B cell (primary cell): ENCODE measurements at regions not wholly inside any gene's neighbourhood (a gene's known extent, or its start where the extent isn't known, plus 50 kb on each side); places are given as distances from the start of the nearest gene placed in this dataset.

Experiments used
- ATAC-seq: fragments of 200-7000 bp; cut with Tn5 transposase; one replicate; pipeline ENCODE4 v1.10.0; 2021; ENCODE audit warnings: low read depth, mild to moderate bottlenecking, moderate number of reproducible peaks, moderate library complexity
- CTCF ChIA-PET: fragments of 350-600 bp; sonication (Branson Sonifier 250); formaldehyde crosslinking; loops from one replicate; lab custom pipeline; 2021; ENCODE audit warnings: antibody characterized with exemption, inconsistent platforms; lab: Charles Lee
- POLR2A ChIA-PET: fragments of 350-600 bp; sonication (Branson Sonifier 250); formaldehyde crosslinking; loops from one replicate; lab custom pipeline; 2021; ENCODE audit warnings: antibody characterized with exemption; lab: Charles Lee
- DNase-seq: peaks from one replicate; pipeline ENCODE4 v3.0.0; 2013
- H2AFZ ChIP-seq: 2 replicates; pipeline ENCODE4 v1.6.1; 2012; ENCODE audit warnings: mild to moderate bottlenecking, low read depth, low read length; ENCODE audit not compliant: insufficient read depth, poor library complexity, severe bottlenecking
- H3K27ac ChIP-seq, 2 donors: 1 replicate in 1 of 2; 2 replicates in 1 of 2; pipeline ENCODE4 v1.5.1; 2012 to 2013; ENCODE audit warnings: low read length in 2 of 2, mild to moderate bottlenecking in 2 of 2, moderate library complexity in 1 of 2
- H3K27me3 ChIP-seq, 4 experiments: fragments of 200-600 bp in 1 of 4; sonication (generic) in 1 of 4; replicated peaks in 1 of 4; 1 replicate in 2 of 4; 2 replicates in 2 of 4; pipeline versions ENCODE4 v1.6.1 to v1.7.0; 2013 to 2016; ENCODE audit warnings: low read length in 3 of 4, mild to moderate bottlenecking in 2 of 4, mixed read lengths in 1 of 4, moderate library complexity in 1 of 4; ENCODE audit not compliant: insufficient read depth in 4 of 4, control insufficient read depth in 3 of 4; ENCODE audit errors: control extremely low read depth in 1 of 4
- H3K36me3 ChIP-seq, 2 experiments: replicated peaks in 1 of 2; 1 replicate in 1 of 2; 2 replicates in 1 of 2; pipeline versions ENCODE4 v1.6.1 to v1.7.1; 2013; ENCODE audit warnings: low read length in 1 of 2; ENCODE audit not compliant: insufficient read depth in 2 of 2, control insufficient read depth in 1 of 2; ENCODE audit errors: control extremely low read depth in 1 of 2, extremely low read depth in 1 of 2
- H3K4me1 ChIP-seq, 2 donors: fragments of 200-600 bp in 1 of 2; sonication (generic) in 1 of 2; 1 replicate in 1 of 2; 2 replicates in 1 of 2; pipeline versions ENCODE4 v1.5.1 to v1.6.1; 2013 to 2017; ENCODE audit warnings: low read length in 2 of 2; ENCODE audit not compliant: control insufficient read depth in 2 of 2, insufficient read depth in 2 of 2
- H3K4me2 ChIP-seq: replicated peaks from 2 replicates; pipeline ENCODE3; 2012; ENCODE audit warnings: mild to moderate bottlenecking, low read depth, low read length; ENCODE audit not compliant: poor library complexity, severe bottlenecking
- H3K4me3 ChIP-seq, 5 experiments: fragments of 200-600 bp in 1 of 5; sonication (generic) in 1 of 5; 1 replicate in 3 of 5; 2 replicates in 2 of 5; pipeline versions ENCODE4 v1.5.1 to v1.7.0; 2011 to 2016; ENCODE audit warnings: low read length in 4 of 5, mild to moderate bottlenecking in 4 of 5, low read depth in 2 of 5, control low read depth in 1 of 5, moderate library complexity in 1 of 5; ENCODE audit not compliant: insufficient read depth in 1 of 5; ENCODE audit errors: control extremely low read depth in 1 of 5, extremely low read depth in 1 of 5
- H3K79me2 ChIP-seq: fragments of 200-600 bp; sonication (generic); one replicate; pipeline ENCODE4 v1.6.0; 2016; ENCODE audit warnings: low read length; ENCODE audit not compliant: control insufficient read depth, insufficient read depth
- H3K9ac ChIP-seq: fragments of 200-600 bp; sonication (generic); 2 replicates; pipeline ENCODE4 v1.6.1; 2017; ENCODE audit warnings: mild to moderate bottlenecking, low read length, moderate library complexity
- H3K9me3 ChIP-seq, 3 donors: one replicate each; pipeline versions ENCODE4 v1.6.1 to v1.7.1; 2013; ENCODE audit warnings: low read length in 2 of 3; ENCODE audit not compliant: control insufficient read depth in 2 of 3, insufficient read depth in 1 of 3; ENCODE audit errors: control extremely low read depth in 1 of 3
- H4K20me1 ChIP-seq: 2 replicates; pipeline ENCODE4 v1.6.0; 2012; ENCODE audit warnings: mild to moderate bottlenecking, low read length; ENCODE audit not compliant: insufficient read depth, control insufficient read depth, poor library complexity, severe bottlenecking
- H3K27ac Mint-ChIP-seq: one replicate; pipeline ENCODE4 v1.8.0; 2021; ENCODE audit warnings: mixed read lengths
- H3K27me3 Mint-ChIP-seq: one replicate; pipeline ENCODE4 v1.8.0; 2021; ENCODE audit warnings: mixed read lengths
- H3K4me1 Mint-ChIP-seq: one replicate; pipeline ENCODE4 v1.8.0; 2021; ENCODE audit warnings: mixed read lengths
- H3K4me3 Mint-ChIP-seq: one replicate; pipeline ENCODE4 v1.8.0; 2021; ENCODE audit warnings: mixed read lengths
- H3K9me3 Mint-ChIP-seq: one replicate; pipeline ENCODE4 v1.8.0; 2022; ENCODE audit warnings: mixed read lengths; ENCODE audit not compliant: insufficient read depth
- EZH2 ChIP-seq: IDR thresholded peaks from 2 replicates; pipeline ENCODE4 v1.6.1; 2012; ENCODE audit warnings: borderline replicate concordance, low read depth, mild to moderate bottlenecking, moderate library complexity, low read length; ENCODE audit not compliant: insufficient read depth, poor library complexity, severe bottlenecking
- WGBS: methylation state at CpG from one replicate; pipeline ENCODE4 v1.1.5; 2013; ENCODE audit warnings: missing lambda C conversion rate; ENCODE audit not compliant: insufficient coverage; 5-methylcytosine and 5-hydroxymethylcytosine counted together
- intact Hi-C: fragments of 100-400 bp; cut with micrococcal nuclease; formaldehyde crosslinking; loops from one replicate; pipeline ENCODE4 v1.10.0; 2022
- TF ChIP-seq, protein P1 (sequence below): fragments of 200-600 bp; IDR thresholded peaks from one replicate; pipeline ENCODE4 v1.8.0; 2022; ENCODE audit warnings: antibody characterized with exemption, mild to moderate bottlenecking

DNA sequence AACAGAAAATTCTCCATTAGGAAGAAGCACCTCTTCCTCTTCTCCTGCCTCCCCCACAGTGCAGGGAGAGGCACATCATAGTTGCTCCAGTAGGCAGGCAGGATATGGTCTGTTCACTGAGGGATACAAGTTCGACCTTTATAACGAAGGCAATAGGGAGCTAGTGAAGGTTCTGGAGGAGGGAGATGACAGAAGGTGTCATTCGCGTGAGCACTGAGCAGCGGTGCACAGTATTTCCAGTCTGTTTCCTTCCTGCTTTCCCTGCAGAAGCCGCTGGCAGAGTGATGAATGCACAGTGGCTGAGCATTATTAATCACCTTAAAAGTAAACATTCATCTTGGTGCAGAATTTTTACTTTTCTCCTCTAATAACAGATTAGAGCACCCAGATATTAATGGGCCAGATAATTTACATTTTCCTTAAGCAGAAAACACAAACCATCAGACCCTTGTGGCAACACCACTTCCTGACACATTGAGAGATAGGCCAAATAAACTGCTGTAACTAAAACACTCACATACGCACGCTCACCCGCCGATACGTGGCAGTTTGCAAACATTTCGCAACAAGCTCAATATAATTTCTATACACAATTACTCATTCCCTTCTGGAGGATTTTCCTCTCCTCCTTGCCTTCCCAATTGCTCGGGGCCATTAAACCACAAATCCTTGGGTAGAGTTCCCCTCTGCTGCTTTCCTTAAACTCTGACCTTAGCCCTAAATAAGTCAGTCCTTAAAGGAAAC is 69.5 kb downstream of the AIPL1 start:
- no peaks in the 10 kb centered on the region for H3K36me3 ChIP-seq
- TF ChIP-seq, protein P1, sequence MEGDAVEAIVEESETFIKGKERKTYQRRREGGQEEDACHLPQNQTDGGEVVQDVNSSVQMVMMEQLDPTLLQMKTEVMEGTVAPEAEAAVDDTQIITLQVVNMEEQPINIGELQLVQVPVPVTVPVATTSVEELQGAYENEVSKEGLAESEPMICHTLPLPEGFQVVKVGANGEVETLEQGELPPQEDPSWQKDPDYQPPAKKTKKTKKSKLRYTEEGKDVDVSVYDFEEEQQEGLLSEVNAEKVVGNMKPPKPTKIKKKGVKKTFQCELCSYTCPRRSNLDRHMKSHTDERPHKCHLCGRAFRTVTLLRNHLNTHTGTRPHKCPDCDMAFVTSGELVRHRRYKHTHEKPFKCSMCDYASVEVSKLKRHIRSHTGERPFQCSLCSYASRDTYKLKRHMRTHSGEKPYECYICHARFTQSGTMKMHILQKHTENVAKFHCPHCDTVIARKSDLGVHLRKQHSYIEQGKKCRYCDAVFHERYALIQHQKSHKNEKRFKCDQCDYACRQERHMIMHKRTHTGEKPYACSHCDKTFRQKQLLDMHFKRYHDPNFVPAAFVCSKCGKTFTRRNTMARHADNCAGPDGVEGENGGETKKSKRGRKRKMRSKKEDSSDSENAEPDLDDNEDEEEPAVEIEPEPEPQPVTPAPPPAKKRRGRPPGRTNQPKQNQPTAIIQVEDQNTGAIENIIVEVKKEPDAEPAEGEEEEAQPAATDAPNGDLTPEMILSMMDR: no peak
- no peak for TF ChIP-seq EZH2
- DNase-seq (no peak), ATAC-seq (no peak)
- no peak overlapping the region for H2AFZ ChIP-seq
- H3K4me1 ChIP-seq: no peaks in the 10 kb centered on the region
- peaks cover 0 to 20% (median 10%) of the 10 kb centered on the region in 4 experiments for H3K27me3 ChIP-seq
- no peak overlapping the region for H3K9ac ChIP-seq
- H3K4me1 Mint-ChIP-seq: no peaks in the 10 kb centered on the region
- peaks cover 46% of the 10 kb centered on the region for H3K27me3 Mint-ChIP-seq
- H3K27ac Mint-ChIP-seq: no peak overlapping the region
- H3K4me3 ChIP-seq: no peak overlapping the region
- H3K9me3 ChIP-seq: no peaks in the 10 kb centered on the region
- no peak overlapping the region for H3K27ac ChIP-seq
- intact Hi-C loops: no loop called here
- ChIA-PET POLR2A (no interaction called here), CTCF (no interaction called here)
- no peak overlapping the region for H3K4me2 ChIP-seq
- no peaks in the 10 kb centered on the region for H3K9me3 Mint-ChIP-seq
- no peak overlapping the region for H3K4me3 Mint-ChIP-seq
- 38% methylated on average over 13 of the region's 13 CpGs for WGBS
- H3K79me2 ChIP-seq: no peaks in the 10 kb centered on the region
- H4K20me1 ChIP-seq: no peaks in the 10 kb centered on the region

DNA sequence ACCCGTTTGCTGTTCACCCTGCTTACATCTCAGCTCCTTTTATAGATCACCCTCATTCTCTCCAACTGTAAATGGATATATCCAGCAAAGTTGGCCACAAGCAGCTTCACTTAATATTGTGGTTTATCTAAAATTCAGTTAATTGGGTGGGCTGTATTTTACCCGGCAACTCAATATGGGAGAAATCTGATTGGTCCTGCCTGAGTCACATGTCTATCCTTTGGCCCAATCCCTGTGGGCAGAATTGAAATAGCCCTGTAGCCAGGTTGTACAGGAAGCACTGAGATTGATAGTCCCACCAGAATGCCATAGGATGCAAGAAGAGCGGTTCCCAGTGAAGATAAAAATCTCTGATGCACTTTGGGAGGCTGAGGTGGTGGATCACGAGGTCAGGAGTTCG is 73.2 kb downstream of the AIPL1 start:
- ChIA-PET CTCF (no interaction called here), POLR2A (no interaction called here)
- H3K9me3 Mint-ChIP-seq: no peaks in the 10 kb centered on the region
- WGBS: 75% methylated on average over 1 of the region's 5 CpGs
- peak; percentile 21 for DNase-seq
- H3K4me3 Mint-ChIP-seq: no peak overlapping the region
- H3K4me3 ChIP-seq: no peak overlapping the region
- H3K27ac Mint-ChIP-seq: no peak overlapping the region
- intact Hi-C loops: no loop called here
- H3K9me3 ChIP-seq: no peaks in the 10 kb centered on the region
- no peak for TF ChIP-seq EZH2
- TF ChIP-seq, protein P1: no peak
- no peak overlapping the region for H3K4me2 ChIP-seq
- H2AFZ ChIP-seq: no peak overlapping the region
- H3K4me1 ChIP-seq: no peaks in the 10 kb centered on the region
- peaks cover 43% of the 10 kb centered on the region for H3K27me3 Mint-ChIP-seq
- no peaks in the 10 kb centered on the region for H3K36me3 ChIP-seq
- H4K20me1 ChIP-seq: no peaks in the 10 kb centered on the region
- no peaks in the 10 kb centered on the region for H3K79me2 ChIP-seq
- no peaks in the 10 kb centered on the region for H3K4me1 Mint-ChIP-seq
- H3K27me3 ChIP-seq: peaks cover 0 to 21% (median 10%) of the 10 kb centered on the region in 4 experiments
- no peak for ATAC-seq
- H3K9ac ChIP-seq: no peak overlapping the region
- no peak overlapping the region for H3K27ac ChIP-seq
